ENCODE measurements at regions not wholly inside any gene's neighbourhood (a gene's known extent, or its start where the extent isn't known, plus 50 kb on each side); places are given as distances from the start of the nearest gene placed in this dataset.

DNA sequence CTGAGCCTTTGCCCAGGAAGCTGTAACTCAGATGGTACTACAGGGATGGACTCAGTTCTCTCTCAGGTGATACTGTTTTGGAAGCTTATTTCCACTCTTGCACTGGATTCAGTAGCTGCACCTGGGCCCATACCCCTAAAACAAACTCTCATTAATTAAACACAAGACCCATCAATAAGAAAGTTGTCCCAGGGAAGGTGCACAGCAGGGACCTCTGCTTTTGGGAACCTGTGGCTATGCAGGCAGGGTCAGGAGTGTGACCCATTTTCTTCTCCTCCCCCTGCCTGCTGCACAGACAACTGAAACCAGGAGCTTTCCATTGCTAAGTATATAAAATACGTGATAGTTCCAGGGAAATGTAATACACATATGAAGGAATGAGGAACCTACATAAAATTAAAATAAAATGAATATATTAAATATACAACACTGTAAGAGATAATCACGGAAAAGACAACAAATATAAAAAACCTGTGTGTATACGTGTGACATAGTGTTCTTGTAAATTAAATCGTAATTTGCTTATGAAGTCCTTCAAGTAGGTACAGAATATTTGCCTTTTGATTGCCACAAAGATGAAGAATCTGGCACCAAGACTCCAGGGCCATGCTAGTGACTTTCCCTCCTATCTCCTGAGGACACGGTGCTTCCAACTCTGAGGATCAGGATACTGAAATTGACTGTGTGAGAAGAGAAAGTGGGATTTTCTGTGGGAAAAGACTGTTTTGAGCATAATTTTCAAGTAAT is 101.6 kb upstream of the GOLGA6L6 start:
- no peaks in the 10 kb centered on the region for H4K20me1 ChIP-seq (ENCODE audit: insufficient read depth)
- no peaks in the 10 kb centered on the region for H3K36me3 ChIP-seq (replicated peaks in 1 of 2; ENCODE audit: control insufficient read depth in 1 of 2, insufficient read depth in 2 of 2, low read length in 1 of 2)
- H3F3A ChIP-seq (replicated peaks; ENCODE audit: insufficient read depth), result no peaks in the 10 kb centered on the region
- ChIA-PET POLR2A (no interaction called here), CTCF (no interaction called here)
- H3K9ac ChIP-seq, result no peak overlapping the region
- no peaks in the 10 kb centered on the region for H3K9me3 ChIP-seq
- H3K27ac ChIP-seq (ENCODE audit: low read depth in 2 of 2, low read length in 1 of 2), result no peak overlapping the region
- H3K79me2 ChIP-seq (ENCODE audit: insufficient read depth), result no peaks in the 10 kb centered on the region
- DNase-seq, result no peak
- peaks cover 40% of the 10 kb centered on the region for H3K27me3 ChIP-seq (ENCODE audit: insufficient read depth)
- WGBS (ENCODE audit: low lambda C conversion rate), result 2% methylated on average over 5 of the region's 5 CpGs
- H3K4me1 ChIP-seq (ENCODE audit: control insufficient read depth in 1 of 2, insufficient read depth in 2 of 2, low read depth in 1 of 2, low read length in 1 of 2), result no peaks in the 10 kb centered on the region
- no peak overlapping the region for H2AFZ ChIP-seq (ENCODE audit: low read depth)
- TF ChIP-seq EZH2phosphoT487 (IDR thresholded peaks at IDR 0.05; ENCODE audit: borderline replicate concordance, low read depth) (no peak), YY1 (IDR thresholded peaks at IDR 0.05; ENCODE audit: low read depth) (no peak), NRF1 (IDR thresholded peaks at IDR 0.05; ENCODE audit: low read depth, low read length) (no peak), FOXJ3 (CRISPR knock-in tag; IDR thresholded peaks at IDR 0.05) (no peak), SMC3 (IDR thresholded peaks at IDR 0.05; ENCODE audit: low read depth, low read length) (no peak), MEF2A (IDR thresholded peaks at IDR 0.05; ENCODE audit: borderline replicate concordance, low read depth) (no peak), TEAD4 (IDR thresholded peaks at IDR 0.05; ENCODE audit: borderline replicate concordance, insufficient read depth) (no peak), TAF1 (IDR thresholded peaks at IDR 0.05; ENCODE audit: borderline replicate concordance, low read depth, low read length) (no peak), JUND (IDR thresholded peaks at IDR 0.05) (no peak), MXI1 (IDR thresholded peaks at IDR 0.05; ENCODE audit: low read depth, low read length) (no peak), CHD2 (IDR thresholded peaks at IDR 0.05; ENCODE audit: low read length, partially characterized antibody) (no peak), RFX5 (IDR thresholded peaks at IDR 0.05; ENCODE audit: low read length) (no peak), GATA2 (CRISPR knock-in tag; IDR thresholded peaks at IDR 0.05) (no peak), RCOR1 (IDR thresholded peaks at IDR 0.05; ENCODE audit: low read length) (no peak), RAD21 (IDR thresholded peaks at IDR 0.05; ENCODE audit: low read length) (no peak), GABPA (IDR thresholded peaks at IDR 0.05; ENCODE audit: low read depth) (no peak)
- TF ChIP-seq, protein P1, sequence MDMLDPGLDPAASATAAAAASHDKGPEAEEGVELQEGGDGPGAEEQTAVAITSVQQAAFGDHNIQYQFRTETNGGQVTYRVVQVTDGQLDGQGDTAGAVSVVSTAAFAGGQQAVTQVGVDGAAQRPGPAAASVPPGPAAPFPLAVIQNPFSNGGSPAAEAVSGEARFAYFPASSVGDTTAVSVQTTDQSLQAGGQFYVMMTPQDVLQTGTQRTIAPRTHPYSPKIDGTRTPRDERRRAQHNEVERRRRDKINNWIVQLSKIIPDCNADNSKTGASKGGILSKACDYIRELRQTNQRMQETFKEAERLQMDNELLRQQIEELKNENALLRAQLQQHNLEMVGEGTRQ (IDR thresholded peaks at IDR 0.05; ENCODE audit: borderline replicate concordance, low read depth, low read length), result no peak
- TF ChIP-seq, protein P2, sequence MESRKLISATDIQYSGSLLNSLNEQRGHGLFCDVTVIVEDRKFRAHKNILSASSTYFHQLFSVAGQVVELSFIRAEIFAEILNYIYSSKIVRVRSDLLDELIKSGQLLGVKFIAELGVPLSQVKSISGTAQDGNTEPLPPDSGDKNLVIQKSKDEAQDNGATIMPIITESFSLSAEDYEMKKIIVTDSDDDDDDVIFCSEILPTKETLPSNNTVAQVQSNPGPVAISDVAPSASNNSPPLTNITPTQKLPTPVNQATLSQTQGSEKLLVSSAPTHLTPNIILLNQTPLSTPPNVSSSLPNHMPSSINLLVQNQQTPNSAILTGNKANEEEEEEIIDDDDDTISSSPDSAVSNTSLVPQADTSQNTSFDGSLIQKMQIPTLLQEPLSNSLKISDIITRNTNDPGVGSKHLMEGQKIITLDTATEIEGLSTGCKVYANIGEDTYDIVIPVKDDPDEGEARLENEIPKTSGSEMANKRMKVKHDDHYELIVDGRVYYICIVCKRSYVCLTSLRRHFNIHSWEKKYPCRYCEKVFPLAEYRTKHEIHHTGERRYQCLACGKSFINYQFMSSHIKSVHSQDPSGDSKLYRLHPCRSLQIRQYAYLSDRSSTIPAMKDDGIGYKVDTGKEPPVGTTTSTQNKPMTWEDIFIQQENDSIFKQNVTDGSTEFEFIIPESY (IDR thresholded peaks at IDR 0.05; ENCODE audit: borderline replicate concordance, low read depth), result no peak
- TF ChIP-seq, protein P3, sequence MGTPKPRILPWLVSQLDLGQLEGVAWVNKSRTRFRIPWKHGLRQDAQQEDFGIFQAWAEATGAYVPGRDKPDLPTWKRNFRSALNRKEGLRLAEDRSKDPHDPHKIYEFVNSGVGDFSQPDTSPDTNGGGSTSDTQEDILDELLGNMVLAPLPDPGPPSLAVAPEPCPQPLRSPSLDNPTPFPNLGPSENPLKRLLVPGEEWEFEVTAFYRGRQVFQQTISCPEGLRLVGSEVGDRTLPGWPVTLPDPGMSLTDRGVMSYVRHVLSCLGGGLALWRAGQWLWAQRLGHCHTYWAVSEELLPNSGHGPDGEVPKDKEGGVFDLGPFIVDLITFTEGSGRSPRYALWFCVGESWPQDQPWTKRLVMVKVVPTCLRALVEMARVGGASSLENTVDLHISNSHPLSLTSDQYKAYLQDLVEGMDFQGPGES (IDR thresholded peaks at IDR 0.05; ENCODE audit: low read depth, low read length), result no peak
- TF ChIP-seq, protein P4, sequence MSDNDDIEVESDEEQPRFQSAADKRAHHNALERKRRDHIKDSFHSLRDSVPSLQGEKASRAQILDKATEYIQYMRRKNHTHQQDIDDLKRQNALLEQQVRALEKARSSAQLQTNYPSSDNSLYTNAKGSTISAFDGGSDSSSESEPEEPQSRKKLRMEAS (IDR thresholded peaks at IDR 0.05; ENCODE audit: low read depth), result no peak
- no peak overlapping the region for H3K4me2 ChIP-seq
- H3K9me2 ChIP-seq, result no peaks in the 10 kb centered on the region
- no peak overlapping the region for H3K4me3 ChIP-seq (ENCODE audit: low read depth in 2 of 2, low read length in 1 of 2)

Data from SK-N-SH (cell line).